Heart left ventricle (tissue), 13 donors: ENCODE measurements at regions not wholly inside any gene's neighbourhood (a gene's known extent, or its start where the extent isn't known, plus 50 kb on each side); places are given as distances from the start of the nearest gene placed in this dataset.

Source experiments
- CTCF ChIP-seq, 12 donors: fragments of 200-600 bp; sonication (generic) in 4 of 12; IDR thresholded peaks; one replicate each; pipeline versions ENCODE4 v1.5.0 to v1.8.0; 2018 to 2022; ENCODE audit warnings: antibody characterized with exemption in 12 of 12, mild to moderate bottlenecking in 5 of 12
- POLR2A ChIP-seq, 2 donors: fragments of 450-650 bp; IDR thresholded peaks; one replicate each; pipeline ENCODE4 v1.6.1; 2017; ENCODE audit warnings: antibody characterized with exemption in 2 of 2, mild to moderate bottlenecking in 2 of 2, moderate library complexity in 2 of 2
- donor health status: ischemic (EF 13 %, LVEDD 7.1; RV severe dilation, severe dysfunction).
- donor health status: DM: no; HTN: yes; CAD: no.
- donor health status: DM: no; HTN: no; CAD: no.
- donor health status: ischemic (EF 25% LVEDD 6.9; RV normal size, moderate dysfunction).
- donor health status: ischemic (EF 25% LVEDD 5.7; RV mildly dilated, moderate dysfunction).
- donor health status: ischemic (EF 35%, LVEDD 5.7; RV mildly dilated, moderate dysfunction).
- donor health status: nonischemic (EF 11% LVEDD 7.7; RV severe dilation, severe dysfunction).
- donor health status: DM: yes; HTN: yes; CAD: no.
- donor health status: PGD.
- donor health status: ischemic (EF 29% LVEDD 5.4; RV normal size, mild dysfunction).
- donor health status: nonischemic (EF 23%, LVEDD 6.1; RV moderate dilation, normal function).

GRCh38 chr16:59469266-59469665, 735.1 kb upstream of the GOT2 start:
- TF ChIP-seq CTCF (IDR thresholded peaks at IDR 0.05) (no peak), POLR2A (IDR thresholded peaks at IDR 0.05) (no peak)
